Prostate gland (tissue), 2 donors: ENCODE measurements at regions not wholly inside any gene's neighbourhood (a gene's known extent, or its start where the extent isn't known, plus 50 kb on each side); places are given as distances from the start of the nearest gene placed in this dataset.

Source experiments
- DNase-seq: peaks from one replicate; pipeline ENCODE4 v3.0.0-alpha.2; 2019; ENCODE audit warnings: low spot score
- H3K27ac ChIP-seq, 2 donors: fragments of 200-600 bp; sonication (generic); 2 replicates each; pipeline ENCODE4 v1.5.1; 2017 to 2019
- H3K27me3 ChIP-seq: fragments of 200-600 bp; sonication (generic); replicated peaks from 2 replicates; pipeline ENCODE4 v1.5.1; 2019; ENCODE audit not compliant: insufficient read depth
- H3K36me3 ChIP-seq, 2 donors: fragments of 200-600 bp; sonication (generic); 1 replicate in 1 of 2; 2 replicates in 1 of 2; pipeline versions ENCODE4 v1.5.1 to v1.8.1; 2017 to 2019
- H3K4me1 ChIP-seq: fragments of 200-600 bp; sonication (generic); replicated peaks from 2 replicates; pipeline ENCODE4 v1.5.1; 2019
- H3K4me3 ChIP-seq, 2 donors: fragments of 200-600 bp; sonication (generic); 2 replicates each; pipeline ENCODE4 v1.5.1; 2017 to 2019
- H3K9me3 ChIP-seq: fragments of 200-600 bp; sonication (generic); 2 replicates; pipeline ENCODE4 v1.5.1; 2017
- POLR2A ChIP-seq: fragments of 450-650 bp; IDR thresholded peaks from one replicate; pipeline ENCODE4 v1.6.1; 2016; ENCODE audit warnings: antibody characterized with exemption, mild to moderate bottlenecking
- POLR2AphosphoS5 ChIP-seq: sonication (generic); formaldehyde crosslinking; IDR thresholded peaks from one replicate; pipeline ENCODE4 v1.6.1; 2017; ENCODE audit warnings: antibody characterized with exemption
- WGBS: methylation state at CpG from one replicate; pipeline ENCODE4 v1.1.5; 2018; 5-methylcytosine and 5-hydroxymethylcytosine counted together
- intact Hi-C: fragments of 100-400 bp; cut with DNase I; formaldehyde crosslinking; loops from one replicate; pipeline ENCODE4 v1.14.2; 2022
- TF ChIP-seq, protein P1 (sequence below), 4 experiments: fragments of 200-600 bp in 2 of 4; fragments of 450-650 bp in 2 of 4; sonication (generic) in 2 of 4; IDR thresholded peaks; 1 replicate in 3 of 4; 2 replicates in 1 of 4; pipeline ENCODE4 v1.5.1; 2016 to 2019; ENCODE audit warnings: antibody characterized with exemption in 4 of 4, mild to moderate bottlenecking in 2 of 4, moderate library complexity in 2 of 4

DNA sequence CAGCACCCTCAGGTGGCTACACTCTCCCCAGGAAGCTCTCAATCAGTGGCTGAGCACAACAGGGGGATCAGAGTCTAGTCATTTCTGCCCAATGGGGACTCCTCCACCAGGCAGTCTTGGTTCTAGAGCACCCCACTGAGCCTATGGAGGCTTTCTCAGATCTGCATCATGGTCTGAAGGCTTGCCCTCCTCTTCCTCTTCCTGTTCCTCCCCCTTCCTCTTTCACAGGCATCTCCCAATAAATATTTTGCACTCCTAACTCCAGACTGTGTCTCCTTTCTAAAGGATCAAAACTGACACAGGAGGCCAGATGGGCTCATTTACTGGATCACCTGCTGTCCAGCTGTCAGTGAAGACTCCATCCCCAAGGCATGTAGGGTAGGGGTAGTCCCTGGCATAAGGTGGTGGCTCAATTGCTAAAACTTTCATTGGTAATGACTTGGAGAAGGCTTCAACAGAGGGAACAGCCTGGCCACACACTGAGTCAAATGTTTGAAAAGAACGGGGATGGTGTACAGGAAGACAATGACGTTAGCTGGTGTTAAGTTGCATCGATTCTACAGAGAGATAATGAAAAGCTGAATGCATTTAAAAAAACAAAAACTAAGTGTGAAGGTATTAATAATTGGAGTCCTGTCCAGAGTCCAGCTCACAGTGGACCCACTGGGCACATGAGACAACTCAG lies 84.2 kb upstream of the SLC2A1 start:
- no peak for DNase-seq
- Histone ChIP-seq H3K27ac (no peak overlapping the region), H3K36me3 (no peaks in the 10 kb centered on the region), H3K4me3 (no peak overlapping the region), H3K4me1 (no peaks in the 10 kb centered on the region), H3K9me3 (no peaks in the 10 kb centered on the region), H3K27me3 (no peaks in the 10 kb centered on the region)
- intact Hi-C loops, result no loop called here
- TF ChIP-seq, protein P1, sequence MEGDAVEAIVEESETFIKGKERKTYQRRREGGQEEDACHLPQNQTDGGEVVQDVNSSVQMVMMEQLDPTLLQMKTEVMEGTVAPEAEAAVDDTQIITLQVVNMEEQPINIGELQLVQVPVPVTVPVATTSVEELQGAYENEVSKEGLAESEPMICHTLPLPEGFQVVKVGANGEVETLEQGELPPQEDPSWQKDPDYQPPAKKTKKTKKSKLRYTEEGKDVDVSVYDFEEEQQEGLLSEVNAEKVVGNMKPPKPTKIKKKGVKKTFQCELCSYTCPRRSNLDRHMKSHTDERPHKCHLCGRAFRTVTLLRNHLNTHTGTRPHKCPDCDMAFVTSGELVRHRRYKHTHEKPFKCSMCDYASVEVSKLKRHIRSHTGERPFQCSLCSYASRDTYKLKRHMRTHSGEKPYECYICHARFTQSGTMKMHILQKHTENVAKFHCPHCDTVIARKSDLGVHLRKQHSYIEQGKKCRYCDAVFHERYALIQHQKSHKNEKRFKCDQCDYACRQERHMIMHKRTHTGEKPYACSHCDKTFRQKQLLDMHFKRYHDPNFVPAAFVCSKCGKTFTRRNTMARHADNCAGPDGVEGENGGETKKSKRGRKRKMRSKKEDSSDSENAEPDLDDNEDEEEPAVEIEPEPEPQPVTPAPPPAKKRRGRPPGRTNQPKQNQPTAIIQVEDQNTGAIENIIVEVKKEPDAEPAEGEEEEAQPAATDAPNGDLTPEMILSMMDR (IDR thresholded peaks at IDR 0.05), result no peak
- TF ChIP-seq POLR2AphosphoS5 (no peak), POLR2A (no peak)
- 58% methylated on average over 3 of the region's 3 CpGs for WGBS

DNA sequence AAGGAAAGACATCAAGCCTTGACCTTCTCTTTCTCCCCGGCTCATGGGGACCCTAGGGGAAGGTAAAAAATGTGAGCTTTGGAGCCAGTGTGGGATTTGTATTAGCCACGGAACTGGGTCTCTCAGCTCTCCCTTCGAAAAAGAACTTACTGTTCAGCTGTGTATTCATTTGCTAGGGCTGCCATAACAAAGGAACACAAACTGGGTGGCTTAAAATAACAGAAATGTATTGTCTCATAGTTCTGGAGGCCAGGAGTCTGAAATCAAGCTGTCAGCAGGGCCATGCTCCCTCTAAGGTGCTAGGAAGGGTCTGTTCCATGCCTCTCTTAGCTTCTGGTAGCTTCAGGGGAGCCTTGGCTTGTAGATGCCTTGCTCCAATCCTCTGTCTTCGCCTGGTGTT lies 83.5 kb upstream of the SLC2A1 start:
- Histone ChIP-seq H3K4me1 (no peaks in the 10 kb centered on the region), H3K4me3 (no peak overlapping the region), H3K27ac (no peak overlapping the region), H3K27me3 (no peaks in the 10 kb centered on the region), H3K36me3 (no peaks in the 10 kb centered on the region), H3K9me3 (no peaks in the 10 kb centered on the region)
- intact Hi-C loops, result no loop called here
- WGBS, result 100% methylated on average over 4 of the region's 4 CpGs
- TF ChIP-seq, protein P1 (IDR thresholded peaks at IDR 0.05), result no peak
- TF ChIP-seq POLR2AphosphoS5, result no peak
- no peak for TF ChIP-seq POLR2A
- no peak for DNase-seq

DNA sequence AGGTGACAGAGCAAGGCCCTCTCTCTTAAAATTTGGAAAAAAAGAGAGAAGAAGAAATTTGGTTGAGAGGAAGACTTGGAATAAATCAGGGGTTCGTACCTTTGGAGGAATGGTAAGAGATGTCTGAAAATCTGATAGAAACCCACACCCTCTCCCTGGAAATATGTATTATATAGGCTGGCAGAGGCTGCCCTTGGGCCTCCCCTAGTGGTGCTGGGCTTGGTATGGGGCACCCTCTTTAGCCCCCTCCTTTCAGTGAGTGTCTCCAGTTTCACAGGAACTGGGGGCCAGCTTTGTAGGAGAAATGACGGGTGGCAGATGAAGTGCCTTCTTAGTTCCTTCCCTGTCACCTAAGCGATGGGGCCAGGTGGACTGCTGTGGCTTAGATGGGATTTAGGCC lies 82.9 kb upstream of the SLC2A1 start:
- Histone ChIP-seq H3K36me3 (no peaks in the 10 kb centered on the region), H3K4me3 (no peak overlapping the region), H3K27me3 (no peaks in the 10 kb centered on the region), H3K4me1 (no peaks in the 10 kb centered on the region), H3K27ac (no peak overlapping the region), H3K9me3 (no peaks in the 10 kb centered on the region)
- intact Hi-C loops, result no loop called here
- no peak for DNase-seq
- TF ChIP-seq POLR2A (no peak), POLR2AphosphoS5 (no peak)
- TF ChIP-seq, protein P1 (IDR thresholded peaks at IDR 0.05), result no peak
- 95% methylated on average over 3 of the region's 3 CpGs for WGBS

DNA sequence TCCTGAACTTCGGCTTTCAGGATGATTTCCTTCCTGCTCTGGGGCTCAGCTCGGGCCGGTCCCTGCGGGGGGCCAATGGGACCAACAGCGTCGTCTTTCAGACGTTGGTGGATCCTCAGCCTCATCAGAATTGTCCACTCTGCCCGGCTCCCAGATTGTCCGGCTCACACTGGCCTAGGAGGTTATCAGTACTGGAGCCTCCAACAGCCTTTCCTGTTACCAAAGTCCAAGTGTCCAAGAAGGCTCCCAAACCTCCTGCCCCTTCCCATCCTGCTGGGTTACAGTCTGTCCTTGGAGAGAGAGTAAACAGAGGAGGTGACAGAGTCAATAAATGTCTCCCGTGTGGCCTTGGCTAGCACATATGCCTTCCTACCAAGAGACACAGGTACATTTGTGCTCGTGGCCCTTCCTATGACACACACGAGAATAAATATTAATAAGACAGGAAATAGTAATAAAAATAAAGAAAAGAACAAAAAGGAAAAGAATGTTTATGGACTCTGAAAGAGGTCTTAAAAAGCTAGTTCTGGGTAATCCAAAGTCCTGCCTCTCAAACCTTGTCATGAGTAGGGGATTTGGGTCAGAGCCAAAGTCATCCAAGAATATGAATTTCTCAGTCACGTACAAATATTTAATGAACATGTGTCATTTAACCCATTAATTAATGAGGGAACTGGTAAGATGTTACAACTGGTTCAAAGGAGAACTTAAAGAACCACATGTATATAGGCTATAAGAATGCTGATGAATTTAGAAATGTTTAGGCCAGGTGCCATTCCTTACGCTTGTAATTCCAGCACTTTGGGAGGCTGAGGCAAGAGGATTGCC lies 80.8 kb upstream of the SLC2A1 start:
- Histone ChIP-seq H3K27ac (no peak overlapping the region), H3K9me3 (no peaks in the 10 kb centered on the region), H3K4me3 (no peak overlapping the region), H3K36me3 (no peaks in the 10 kb centered on the region), H3K4me1 (no peaks in the 10 kb centered on the region), H3K27me3 (no peaks in the 10 kb centered on the region)
- 40% methylated on average over 14 of the region's 14 CpGs for WGBS
- TF ChIP-seq POLR2AphosphoS5, result peak; percentile 53
- TF ChIP-seq, protein P1 (IDR thresholded peaks at IDR 0.05), result no peak
- peak; percentile 22 for DNase-seq
- intact Hi-C loops, result no loop called here
